Large intestine (tissue), 3 donors: ENCODE measurements at regions not wholly inside any gene's neighbourhood (a gene's known extent, or its start where the extent isn't known, plus 50 kb on each side); places are given as distances from the start of the nearest gene placed in this dataset.

ENCODE experiments used
- DNase-seq, 2 donors: peaks; one replicate each; pipeline versions ENCODE4 v3.0.0 to v3.0.0-alpha.2; 2013
- H3K27ac ChIP-seq: one replicate; pipeline ENCODE4 v1.5.1; 2013; ENCODE audit warnings: low read length
- H3K27me3 ChIP-seq: 2 replicates; pipeline ENCODE4 v1.6.1; 2013; ENCODE audit warnings: low read length; ENCODE audit not compliant: control insufficient read depth, insufficient read depth
- H3K36me3 ChIP-seq: 2 replicates; pipeline ENCODE4 v1.6.1; 2013; ENCODE audit warnings: low read length; ENCODE audit not compliant: control insufficient read depth, insufficient read depth
- H3K4me1 ChIP-seq: one replicate; pipeline ENCODE4 v1.6.1; 2013; ENCODE audit warnings: low read length; ENCODE audit not compliant: control insufficient read depth, insufficient read depth
- H3K4me3 ChIP-seq: one replicate; pipeline ENCODE4 v1.5.1; 2013; ENCODE audit warnings: low read length
- H3K9me3 ChIP-seq: one replicate; pipeline ENCODE4 v1.6.1; 2013; ENCODE audit warnings: mild to moderate bottlenecking, low read depth, low read length, moderate library complexity; ENCODE audit not compliant: control insufficient read depth
- WGBS: methylation state at CpG from one replicate; pipeline ENCODE4 v1.1.5; 2013; ENCODE audit warnings: low lambda C conversion rate; ENCODE audit not compliant: insufficient coverage; 5-methylcytosine and 5-hydroxymethylcytosine counted together

- WGBS = 100% methylated on average over 1 of the region's 1 CpG
- Histone ChIP-seq H3K4me1 (no peaks in the 10 kb centered on the region), H3K27me3 (no peaks in the 10 kb centered on the region), H3K36me3 (no peaks in the 10 kb centered on the region), H3K4me3 (no peak overlapping the region), H3K27ac (no peak overlapping the region), H3K9me3 (no peaks in the 10 kb centered on the region)
- DNase-seq = no peak
Measured at GRCh38 chr18:997499-997898, 92.8 kb downstream of the ADCYAP1 start.

GRCh38 chr18:998936-999335 lies 94.3 kb downstream of the ADCYAP1 start:
- no peak for DNase-seq
- Histone ChIP-seq H3K27ac (no peak overlapping the region), H3K4me1 (no peaks in the 10 kb centered on the region), H3K9me3 (no peaks in the 10 kb centered on the region), H3K4me3 (no peak overlapping the region), H3K36me3 (no peaks in the 10 kb centered on the region), H3K27me3 (no peaks in the 10 kb centered on the region)
- WGBS = 40% methylated on average over 2 of the region's 5 CpGs

- no peak overlapping the region for H3K27ac ChIP-seq
- no peak for DNase-seq
- no peaks in the 10 kb centered on the region for H3K9me3 ChIP-seq
- no peaks in the 10 kb centered on the region for H3K27me3 ChIP-seq
- WGBS = 71% methylated on average over 1 of the region's 2 CpGs
- no peaks in the 10 kb centered on the region for H3K4me1 ChIP-seq
- no peaks in the 10 kb centered on the region for H3K36me3 ChIP-seq
- no peak overlapping the region for H3K4me3 ChIP-seq
Measured at GRCh38 chr18:1002653-1003178, 98.0 kb downstream of the ADCYAP1 start.

GRCh38 chr18:1003499-1003898 lies 98.8 kb downstream of the ADCYAP1 start:
- Histone ChIP-seq H3K27me3 (no peaks in the 10 kb centered on the region), H3K9me3 (no peaks in the 10 kb centered on the region), H3K4me3 (no peak overlapping the region), H3K4me1 (no peaks in the 10 kb centered on the region), H3K27ac (no peak overlapping the region), H3K36me3 (no peaks in the 10 kb centered on the region)
- no peak for DNase-seq
- WGBS = no CpG with 5 or more reads among the region's 1 CpG

- no peaks in the 10 kb centered on the region for H3K9me3 ChIP-seq
- DNase-seq = no peak
- no CpG with 5 or more reads among the region's 3 CpGs for WGBS
- no peaks in the 10 kb centered on the region for H3K4me1 ChIP-seq
- no peak overlapping the region for H3K4me3 ChIP-seq
- H3K27me3 ChIP-seq = no peaks in the 10 kb centered on the region
- H3K36me3 ChIP-seq = no peaks in the 10 kb centered on the region
- no peak overlapping the region for H3K27ac ChIP-seq
Measured at GRCh38 chr18:1006304-1006703, 101.6 kb downstream of the ADCYAP1 start.

- H3K27ac ChIP-seq = no peak overlapping the region
- no peaks in the 10 kb centered on the region for H3K9me3 ChIP-seq
- no peaks in the 10 kb centered on the region for H3K27me3 ChIP-seq
- H3K36me3 ChIP-seq = no peaks in the 10 kb centered on the region
- DNase-seq = no peak
- no CpG with 5 or more reads among the region's 6 CpGs for WGBS
- no peaks in the 10 kb centered on the region for H3K4me1 ChIP-seq
- H3K4me3 ChIP-seq = no peak overlapping the region
Measured at GRCh38 chr18:1006965-1007364, 102.3 kb downstream of the ADCYAP1 start.

GRCh38 chr18:1011349-1011748 lies 106.7 kb downstream of the ADCYAP1 start:
- Histone ChIP-seq H3K36me3 (no peaks in the 10 kb centered on the region), H3K27ac (no peak overlapping the region), H3K27me3 (no peaks in the 10 kb centered on the region), H3K9me3 (no peaks in the 10 kb centered on the region), H3K4me1 (no peaks in the 10 kb centered on the region), H3K4me3 (no peak overlapping the region)
- WGBS = no CpG with 5 or more reads among the region's 3 CpGs
- no peak for DNase-seq

- no peaks in the 10 kb centered on the region for H3K4me1 ChIP-seq
- no peak overlapping the region for H3K27ac ChIP-seq
- no peaks in the 10 kb centered on the region for H3K36me3 ChIP-seq
- no peaks in the 10 kb centered on the region for H3K9me3 ChIP-seq
- no peaks in the 10 kb centered on the region for H3K27me3 ChIP-seq
- DNase-seq = no peak
- no peak overlapping the region for H3K4me3 ChIP-seq
- WGBS = no CpG with 5 or more reads among the region's 1 CpG
Measured at GRCh38 chr18:1012775-1013174, 108.1 kb downstream of the ADCYAP1 start.

- no peak for DNase-seq
- Histone ChIP-seq H3K9me3 (no peaks in the 10 kb centered on the region), H3K36me3 (no peaks in the 10 kb centered on the region), H3K4me1 (no peaks in the 10 kb centered on the region), H3K4me3 (no peak overlapping the region), H3K27me3 (no peaks in the 10 kb centered on the region), H3K27ac (no peak overlapping the region)
- no CpG with 5 or more reads among the region's 1 CpG for WGBS
Measured at GRCh38 chr18:1013951-1014350, 109.3 kb downstream of the ADCYAP1 start.

GRCh38 chr18:1014509-1014908 lies 109.8 kb downstream of the ADCYAP1 start:
- no peaks in the 10 kb centered on the region for H3K9me3 ChIP-seq
- H3K27me3 ChIP-seq = no peaks in the 10 kb centered on the region
- no peak for DNase-seq
- H3K4me3 ChIP-seq = no peak overlapping the region
- H3K4me1 ChIP-seq = no peaks in the 10 kb centered on the region
- H3K36me3 ChIP-seq = no peaks in the 10 kb centered on the region
- WGBS = no CpG with 5 or more reads among the region's 6 CpGs
- no peak overlapping the region for H3K27ac ChIP-seq

- no peaks in the 10 kb centered on the region for H3K9me3 ChIP-seq
- H3K27ac ChIP-seq = no peak overlapping the region
- H3K36me3 ChIP-seq = no peaks in the 10 kb centered on the region
- no peak for DNase-seq
- no peaks in the 10 kb centered on the region for H3K4me1 ChIP-seq
- no peak overlapping the region for H3K4me3 ChIP-seq
- no peaks in the 10 kb centered on the region for H3K27me3 ChIP-seq
Measured at GRCh38 chr18:1014951-1015624, 110.4 kb downstream of the ADCYAP1 start.
